ENCODE measurements at regions not wholly inside any gene's neighbourhood (a gene's known extent, or its start where the extent isn't known, plus 50 kb on each side); places are given as distances from the start of the nearest gene placed in this dataset.
"Not testable (repeated sequence)": the region's sequence is repeated elsewhere in the genome, so short reads cannot be mapped to it uniquely, and the experiment has no call there.

DNA sequence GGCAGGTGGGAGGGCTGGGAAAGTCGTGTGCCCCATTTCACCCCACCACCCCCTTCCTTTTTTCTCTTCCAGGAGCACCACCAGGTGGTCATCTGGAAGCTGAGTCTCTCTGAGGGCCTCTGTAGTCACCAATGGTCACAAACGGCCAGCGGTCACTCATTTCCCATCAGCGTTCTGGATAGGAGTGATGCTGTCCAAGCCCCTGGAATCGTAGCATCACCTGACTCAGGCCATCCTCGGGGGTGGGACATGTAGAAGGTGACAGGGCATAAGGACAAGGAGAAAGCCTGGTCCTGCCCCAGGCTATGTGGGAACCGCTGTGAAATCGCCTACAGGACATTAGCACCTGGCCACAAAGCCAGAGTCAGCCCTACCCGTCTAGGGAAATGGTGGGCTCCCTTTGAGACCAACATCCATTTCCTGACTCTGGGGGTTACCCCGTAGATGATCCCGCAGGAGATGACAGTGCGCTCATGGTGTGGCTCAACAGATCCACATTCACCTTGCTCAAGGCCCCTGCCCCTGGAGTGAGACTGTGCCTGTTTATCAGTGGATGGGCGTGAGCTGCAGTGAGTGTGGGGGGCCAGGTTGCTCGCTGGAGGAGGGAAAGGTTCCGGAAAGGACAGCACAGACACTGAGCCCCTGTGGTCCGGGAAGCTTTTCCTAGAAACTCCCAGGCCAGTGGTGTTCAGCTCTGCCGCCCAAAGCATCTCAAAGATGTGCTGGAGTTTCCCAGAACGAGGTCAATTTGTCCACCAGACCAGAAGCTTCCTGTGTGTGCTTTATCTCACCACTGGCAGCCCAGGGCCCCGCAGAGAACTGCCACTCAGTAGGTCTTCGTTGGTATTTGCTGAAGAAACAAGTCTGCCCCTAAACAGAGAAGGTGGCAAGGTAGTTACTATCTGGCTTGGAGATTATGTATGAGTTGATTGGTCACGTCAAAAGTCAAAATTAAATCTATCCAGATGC is 61.1 kb upstream of the UNC5A start:
- no peak for DNase-seq

DNA sequence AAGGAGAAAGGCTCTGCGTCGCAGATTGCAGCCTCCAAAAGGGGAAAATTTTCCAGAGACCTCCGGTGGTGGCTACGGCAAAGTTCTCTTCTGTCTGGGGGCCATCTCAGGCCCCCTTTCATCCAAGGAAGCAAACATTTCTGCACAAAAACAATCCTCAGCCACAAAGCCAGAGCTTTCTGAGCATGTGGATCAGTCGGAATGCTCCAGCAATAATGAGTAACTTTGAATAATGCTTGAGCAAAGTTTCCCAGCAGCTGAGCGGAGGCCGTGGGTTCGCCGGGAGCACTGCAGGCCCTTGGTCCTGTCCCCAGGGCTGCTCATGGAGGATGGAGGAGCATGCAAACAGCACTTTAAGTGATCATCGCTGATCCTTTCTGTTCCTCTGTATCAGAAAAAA is 60.2 kb upstream of the UNC5A start:
- DNase-seq = no peak

DNA sequence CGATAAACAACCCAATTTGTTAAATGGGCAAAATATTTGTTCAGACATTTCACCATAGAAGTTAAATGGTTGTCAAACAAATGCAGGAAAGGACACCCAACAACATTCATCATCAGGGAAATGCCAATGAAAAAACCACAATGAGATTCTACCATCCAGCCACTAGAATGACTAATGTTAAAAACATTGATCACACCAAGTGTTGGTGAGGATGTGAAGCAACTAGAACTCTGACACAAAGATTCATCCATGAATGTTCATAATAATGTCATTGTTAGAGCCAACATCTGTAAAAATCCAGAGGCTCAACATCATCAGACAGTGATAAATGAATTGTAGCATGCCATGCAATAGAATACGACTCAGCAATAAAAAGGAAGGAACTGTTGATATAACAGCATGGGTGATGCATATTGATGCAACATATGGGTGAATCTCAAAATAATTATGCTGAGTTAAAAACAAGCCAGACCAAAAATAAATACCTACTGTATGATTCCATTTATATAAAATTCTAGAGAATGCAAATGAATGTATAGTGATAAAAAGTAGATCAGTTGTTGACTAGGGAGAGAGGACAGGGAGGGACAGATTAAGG is 55.9 kb upstream of the UNC5A start:
- DNase-seq = no peak

DNA sequence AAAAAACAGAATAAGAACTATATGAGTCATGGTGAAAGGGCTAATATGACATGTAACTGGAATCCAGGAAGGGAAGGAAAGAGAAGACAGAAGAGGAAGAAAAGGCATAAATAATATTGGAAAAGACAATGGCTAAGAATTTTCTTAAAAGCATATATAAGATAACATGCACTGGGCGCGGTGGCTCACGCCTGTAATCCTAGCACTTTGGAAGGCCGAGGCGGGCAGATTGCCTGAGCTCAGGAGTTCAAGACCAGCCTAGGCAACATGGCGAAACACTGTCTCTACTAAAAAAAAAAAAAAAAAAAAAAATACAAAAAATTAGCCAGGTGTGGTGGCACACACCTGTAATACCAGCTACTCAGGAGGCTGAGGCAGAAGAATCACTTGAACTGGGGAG is 54.8 kb upstream of the UNC5A start:
- DNase-seq = not testable (repeated sequence)

DNA sequence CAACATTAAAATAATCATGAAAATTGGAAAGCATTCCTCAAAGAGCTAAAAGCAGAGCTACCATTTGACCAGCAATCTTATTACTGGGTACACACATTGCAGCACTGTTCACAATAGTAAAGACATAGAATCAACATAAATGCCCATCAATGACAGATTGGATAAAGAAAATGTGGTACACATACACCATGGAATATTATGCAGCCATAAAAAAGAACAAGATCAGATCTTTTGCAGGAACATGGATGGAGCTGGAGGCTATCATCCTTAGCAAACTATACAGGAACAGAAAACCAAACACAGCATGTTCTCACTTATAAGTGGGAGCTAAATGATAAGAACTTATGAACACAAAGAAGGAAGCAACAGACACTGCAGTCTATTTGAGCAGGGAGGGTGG is 52.8 kb upstream of the UNC5A start:
- not testable (repeated sequence) for DNase-seq
